HG03378 (cell line): ENCODE measurements at regions not wholly inside any gene's neighbourhood (a gene's known extent, or its start where the extent isn't known, plus 50 kb on each side); places are given as distances from the start of the nearest gene placed in this dataset.
"Not testable (repeated sequence)": the region's sequence is repeated elsewhere in the genome, so short reads cannot be mapped to it uniquely, and the experiment has no call there.

Source experiments
- ATAC-seq: cut with Tn5 transposase; IDR thresholded peaks from one replicate; pipeline ENCODE4 v1.9.1; 2021; ENCODE audit warnings: mild to moderate bottlenecking, moderate library complexity; ENCODE audit not compliant: unreplicated experiment

- ATAC-seq: no peak
Observed at GRCh38 chr4:38275331-38276100, 315.3 kb downstream of the PTTG2 start.

- ATAC-seq: no peak
Observed at GRCh38 chr4:38278255-38278654, 318.1 kb downstream of the PTTG2 start.

- ATAC-seq: no peak
Observed at GRCh38 chr4:38279077-38279476, 318.9 kb downstream of the PTTG2 start.

GRCh38 chr4:38279650-38280322 lies 319.6 kb downstream of the PTTG2 start:
- no peak for ATAC-seq

GRCh38 chr4:38280323-38280706 lies 320.1 kb downstream of the PTTG2 start:
- ATAC-seq: no peak

- ATAC-seq: no peak
Observed at GRCh38 chr4:38281371-38282071, 321.3 kb downstream of the PTTG2 start.

- ATAC-seq: no peak
Observed at GRCh38 chr4:38283724-38284123, 323.5 kb downstream of the PTTG2 start.

GRCh38 chr4:38284294-38285030 lies 324.3 kb downstream of the PTTG2 start:
- no peak for ATAC-seq

GRCh38 chr4:38287101-38287851 lies 327.1 kb downstream of the PTTG2 start:
- ATAC-seq: no peak

GRCh38 chr4:38289553-38289952 lies 329.4 kb downstream of the PTTG2 start:
- ATAC-seq: no peak

GRCh38 chr4:38290366-38290765 lies 330.2 kb downstream of the PTTG2 start:
- no peak for ATAC-seq

GRCh38 chr4:38290914-38291313 lies 330.7 kb downstream of the PTTG2 start:
- no peak for ATAC-seq

- ATAC-seq: no peak
Observed at GRCh38 chr4:38292529-38292928, 332.3 kb downstream of the PTTG2 start.

- no peak for ATAC-seq
Observed at GRCh38 chr4:38294238-38294637, 334.0 kb downstream of the PTTG2 start.

GRCh38 chr4:38297061-38297460 lies 336.9 kb downstream of the PTTG2 start:
- ATAC-seq: no peak

- no peak for ATAC-seq
Observed at GRCh38 chr4:38298868-38299713, 338.9 kb downstream of the PTTG2 start.

- ATAC-seq: no peak
Observed at GRCh38 chr4:38302910-38303309, 342.7 kb downstream of the PTTG2 start.

- not testable (repeated sequence) for ATAC-seq
Observed at GRCh38 chr4:38304460-38304859, 344.3 kb downstream of the PTTG2 start.

GRCh38 chr4:38306482-38307071 lies 346.4 kb downstream of the PTTG2 start:
- peak; percentile 59 for ATAC-seq
